GM18511 (cell line): ENCODE measurements at regions not wholly inside any gene's neighbourhood (a gene's known extent, or its start where the extent isn't known, plus 50 kb on each side); places are given as distances from the start of the nearest gene placed in this dataset.

Source experiments
- ATAC-seq: cut with Tn5 transposase; IDR thresholded peaks from one replicate; pipeline ENCODE4 v1.9.1; 2021; ENCODE audit warnings: mild to moderate bottlenecking, moderate library complexity; ENCODE audit not compliant: unreplicated experiment

- no peak for ATAC-seq
Measured at GRCh38 chr2:21916934-21917522, 793.3 kb downstream of the TDRD15 start.

GRCh38 chr2:21920721-21921120 lies 797.0 kb downstream of the TDRD15 start:
- ATAC-seq: no peak

GRCh38 chr2:21924640-21925285 lies 801.0 kb downstream of the TDRD15 start:
- peak; percentile 77 for ATAC-seq

- ATAC-seq: no peak
Measured at GRCh38 chr2:21928292-21928691, 804.5 kb downstream of the TDRD15 start.

GRCh38 chr2:21930226-21930625 lies 806.5 kb downstream of the TDRD15 start:
- ATAC-seq: no peak

- no peak for ATAC-seq
Measured at GRCh38 chr2:21939967-21940366, 816.2 kb downstream of the TDRD15 start.

GRCh38 chr2:21944536-21944935 lies 820.8 kb downstream of the TDRD15 start:
- ATAC-seq: no peak

GRCh38 chr2:21945658-21946057 lies 821.9 kb downstream of the TDRD15 start:
- ATAC-seq: no peak

GRCh38 chr2:21947046-21947445 lies 823.3 kb downstream of the TDRD15 start:
- ATAC-seq: no peak

GRCh38 chr2:21966139-21966538 lies 842.4 kb downstream of the TDRD15 start:
- ATAC-seq: no peak

GRCh38 chr2:21970971-21971370 lies 847.2 kb downstream of the TDRD15 start:
- ATAC-seq: no peak

GRCh38 chr2:21972586-21972985 lies 848.8 kb downstream of the TDRD15 start:
- no peak for ATAC-seq

GRCh38 chr2:21981127-21981526 lies 857.4 kb downstream of the TDRD15 start:
- ATAC-seq: no peak

GRCh38 chr2:21993002-21993401 lies 869.2 kb downstream of the TDRD15 start:
- ATAC-seq: no peak

- ATAC-seq: no peak
Measured at GRCh38 chr2:21996339-21996738, 872.6 kb downstream of the TDRD15 start.

- ATAC-seq: no peak
Measured at GRCh38 chr2:21999522-21999921, 875.8 kb downstream of the TDRD15 start.

GRCh38 chr2:22002066-22002465 lies 878.3 kb downstream of the TDRD15 start:
- no peak for ATAC-seq

GRCh38 chr2:22003270-22003669 lies 879.5 kb downstream of the TDRD15 start:
- ATAC-seq: no peak

- no peak for ATAC-seq
Measured at GRCh38 chr2:22011048-22011447, 887.3 kb downstream of the TDRD15 start.

- ATAC-seq: no peak
Measured at GRCh38 chr2:22020091-22020742, 896.4 kb downstream of the TDRD15 start.

- ATAC-seq: no peak
Measured at GRCh38 chr2:22027345-22028005, 903.7 kb downstream of the TDRD15 start.

- ATAC-seq: no peak
Measured at GRCh38 chr2:22035361-22035830, 911.6 kb downstream of the TDRD15 start.
